Liver (tissue), 8 donors: ENCODE measurements at regions not wholly inside any gene's neighbourhood (a gene's known extent, or its start where the extent isn't known, plus 50 kb on each side); places are given as distances from the start of the nearest gene placed in this dataset.

Experiments
- DNase-seq: peaks from one replicate; pipeline ENCODE4 v3.0.0-alpha.2; 2017; ENCODE audit warnings: low spot score
- H3K27ac ChIP-seq, 2 donors: one replicate each; pipeline ENCODE4 v1.7.0; 2013; ENCODE audit warnings: inconsistent platforms in 2 of 2, low read length in 2 of 2, control low read depth in 1 of 2, low read depth in 1 of 2, mild to moderate bottlenecking in 1 of 2
- H3K27me3 ChIP-seq, 4 donors: one replicate each; pipeline versions ENCODE4 v1.6.1 to v1.7.0; 2013; ENCODE audit warnings: low read length in 3 of 4, inconsistent platforms in 1 of 4, mild to moderate bottlenecking in 1 of 4, moderate library complexity in 1 of 4; ENCODE audit not compliant: control insufficient read depth in 4 of 4, insufficient read depth in 4 of 4
- H3K36me3 ChIP-seq, 4 donors: one replicate each; pipeline versions ENCODE4 v1.6.1 to v1.7.0; 2013; ENCODE audit warnings: low read length in 3 of 4, mild to moderate bottlenecking in 3 of 4, low read depth in 1 of 4, moderate library complexity in 1 of 4; ENCODE audit not compliant: control insufficient read depth in 4 of 4, insufficient read depth in 3 of 4
- H3K4me1 ChIP-seq, 4 donors: one replicate each; pipeline versions ENCODE4 v1.6.1 to v1.7.0; 2013; ENCODE audit warnings: low read length in 3 of 4, mild to moderate bottlenecking in 3 of 4, moderate library complexity in 1 of 4; ENCODE audit not compliant: control insufficient read depth in 4 of 4, insufficient read depth in 4 of 4
- H3K4me3 ChIP-seq, 3 donors: one replicate each; pipeline versions ENCODE4 v1.6.1 to v1.7.0; 2013; ENCODE audit warnings: low read length in 3 of 3, control low read depth in 1 of 3, low read depth in 1 of 3, mild to moderate bottlenecking in 1 of 3
- H3K9ac ChIP-seq, 2 donors: one replicate each; pipeline ENCODE4 v1.7.0; 2013; ENCODE audit warnings: low read length in 2 of 2, mild to moderate bottlenecking in 2 of 2, moderate library complexity in 2 of 2, control low read depth in 1 of 2, low read depth in 1 of 2
- H3K9me3 ChIP-seq, 4 donors: one replicate each; pipeline versions ENCODE4 v1.6.1 to v1.7.0; 2013; ENCODE audit warnings: low read length in 3 of 4; ENCODE audit not compliant: control insufficient read depth in 4 of 4
- CTCF ChIP-seq: fragments of 150-350 bp; IDR thresholded peaks from 2 replicates; pipeline ENCODE4 v1.5.1; 2017; ENCODE audit warnings: improper control_type of control experiment, low read depth, low read length; ENCODE audit not compliant: missing input control
- EGR1 ChIP-seq, 2 donors: IDR thresholded peaks; 2 replicates each; pipeline ENCODE4 v1.6.1; 2016 to 2018; ENCODE audit warnings: antibody characterized with exemption in 2 of 2, low read depth in 2 of 2
- FOXA1 ChIP-seq: IDR thresholded peaks from 2 replicates; pipeline ENCODE4 v1.6.1; 2016; ENCODE audit warnings: antibody characterized with exemption
- FOXA2 ChIP-seq: IDR thresholded peaks from 2 replicates; pipeline ENCODE4 v1.6.1; 2016; ENCODE audit warnings: antibody characterized with exemption
- GABPA ChIP-seq, 2 donors: IDR thresholded peaks in 1 of 2; conservative IDR thresholded peaks in 1 of 2; 2 replicates each; pipeline ENCODE4 v1.6.1; 2016; ENCODE audit warnings: antibody characterized with exemption in 2 of 2, mild to moderate bottlenecking in 1 of 2, moderate library complexity in 1 of 2
- HNF4A ChIP-seq, 2 donors: conservative IDR thresholded peaks; 2 replicates each; pipeline ENCODE4 v1.6.1; 2016; ENCODE audit warnings: antibody characterized with exemption in 2 of 2, mild to moderate bottlenecking in 2 of 2
- HNF4G ChIP-seq: IDR thresholded peaks from 2 replicates; pipeline ENCODE4 v1.6.1; 2016; ENCODE audit warnings: antibody characterized with exemption
- JUND ChIP-seq, 2 donors: IDR thresholded peaks; 2 replicates each; pipeline ENCODE4 v1.6.1; 2016; ENCODE audit warnings: antibody characterized with exemption in 2 of 2
- MAX ChIP-seq: IDR thresholded peaks from 2 replicates; pipeline ENCODE4 v1.6.1; 2016; ENCODE audit warnings: antibody characterized with exemption
- NR2F2 ChIP-seq: IDR thresholded peaks from 2 replicates; pipeline ENCODE4 v1.6.1; 2016; ENCODE audit warnings: antibody characterized with exemption
- RAD21 ChIP-seq, 2 donors: IDR thresholded peaks; 2 replicates each; pipeline ENCODE4 v1.6.1; 2016; ENCODE audit warnings: antibody characterized with exemption in 2 of 2, mild to moderate bottlenecking in 2 of 2
- RXRA ChIP-seq, 2 donors: IDR thresholded peaks; 2 replicates each; pipeline ENCODE4 v1.6.1; 2017 to 2018; ENCODE audit warnings: antibody characterized with exemption in 2 of 2, mild to moderate bottlenecking in 1 of 2
- SP1 ChIP-seq: IDR thresholded peaks from 2 replicates; pipeline ENCODE4 v1.6.1; 2018; ENCODE audit warnings: antibody characterized with exemption, mild to moderate bottlenecking
- TAF1 ChIP-seq: conservative IDR thresholded peaks from 2 replicates; pipeline ENCODE4 v1.6.1; 2016; ENCODE audit warnings: antibody characterized with exemption, mild to moderate bottlenecking
- YY1 ChIP-seq: IDR thresholded peaks from 2 replicates; pipeline ENCODE4 v1.6.1; 2016; ENCODE audit warnings: antibody characterized with exemption, mild to moderate bottlenecking
- WGBS: extraction: QIAGEN DNeasy Blood & Tissue Kit; methylation state at CpG from one replicate; pipeline ENCODE4 v1.1.7; 2013; 5-methylcytosine and 5-hydroxymethylcytosine counted together
- TF ChIP-seq, protein P1 (sequence below): IDR thresholded peaks from 2 replicates; pipeline ENCODE4 v1.6.1; 2016; ENCODE audit warnings: antibody characterized with exemption, mild to moderate bottlenecking
- TF ChIP-seq, protein P2 (sequence below): IDR thresholded peaks from 2 replicates; pipeline ENCODE4 v1.6.1; 2016; ENCODE audit warnings: antibody characterized with exemption
- TF ChIP-seq, protein P3 (sequence below): IDR thresholded peaks from 2 replicates; pipeline ENCODE4 v1.6.1; 2016; ENCODE audit warnings: antibody characterized with exemption
- donor health status: healthy.
- donor health status: healthy.
- donor health status: healthy.
- donor health status: healthy.
- donor health status: healthy.

- Histone ChIP-seq H3K4me3 (no peak overlapping the region), H3K9ac (no peak overlapping the region), H3K9me3 (peaks cover 0 to 2% (median 0%) of the 10 kb centered on the region in 4 donors), H3K27ac (no peak overlapping the region), H3K4me1 (no peaks in the 10 kb centered on the region), H3K36me3 (no peaks in the 10 kb centered on the region), H3K27me3 (no peaks in the 10 kb centered on the region)
- TF ChIP-seq, protein P1, sequence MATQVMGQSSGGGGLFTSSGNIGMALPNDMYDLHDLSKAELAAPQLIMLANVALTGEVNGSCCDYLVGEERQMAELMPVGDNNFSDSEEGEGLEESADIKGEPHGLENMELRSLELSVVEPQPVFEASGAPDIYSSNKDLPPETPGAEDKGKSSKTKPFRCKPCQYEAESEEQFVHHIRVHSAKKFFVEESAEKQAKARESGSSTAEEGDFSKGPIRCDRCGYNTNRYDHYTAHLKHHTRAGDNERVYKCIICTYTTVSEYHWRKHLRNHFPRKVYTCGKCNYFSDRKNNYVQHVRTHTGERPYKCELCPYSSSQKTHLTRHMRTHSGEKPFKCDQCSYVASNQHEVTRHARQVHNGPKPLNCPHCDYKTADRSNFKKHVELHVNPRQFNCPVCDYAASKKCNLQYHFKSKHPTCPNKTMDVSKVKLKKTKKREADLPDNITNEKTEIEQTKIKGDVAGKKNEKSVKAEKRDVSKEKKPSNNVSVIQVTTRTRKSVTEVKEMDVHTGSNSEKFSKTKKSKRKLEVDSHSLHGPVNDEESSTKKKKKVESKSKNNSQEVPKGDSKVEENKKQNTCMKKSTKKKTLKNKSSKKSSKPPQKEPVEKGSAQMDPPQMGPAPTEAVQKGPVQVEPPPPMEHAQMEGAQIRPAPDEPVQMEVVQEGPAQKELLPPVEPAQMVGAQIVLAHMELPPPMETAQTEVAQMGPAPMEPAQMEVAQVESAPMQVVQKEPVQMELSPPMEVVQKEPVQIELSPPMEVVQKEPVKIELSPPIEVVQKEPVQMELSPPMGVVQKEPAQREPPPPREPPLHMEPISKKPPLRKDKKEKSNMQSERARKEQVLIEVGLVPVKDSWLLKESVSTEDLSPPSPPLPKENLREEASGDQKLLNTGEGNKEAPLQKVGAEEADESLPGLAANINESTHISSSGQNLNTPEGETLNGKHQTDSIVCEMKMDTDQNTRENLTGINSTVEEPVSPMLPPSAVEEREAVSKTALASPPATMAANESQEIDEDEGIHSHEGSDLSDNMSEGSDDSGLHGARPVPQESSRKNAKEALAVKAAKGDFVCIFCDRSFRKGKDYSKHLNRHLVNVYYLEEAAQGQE: no peak
- TF ChIP-seq YY1: no peak
- no peak for TF ChIP-seq HNF4A (conservative IDR thresholded peaks at IDR 0.05)
- no peak for TF ChIP-seq JUND (IDR thresholded peaks at IDR 0.05)
- no peak for TF ChIP-seq NR2F2
- no peak for TF ChIP-seq TAF1
- no peak for TF ChIP-seq FOXA2
- TF ChIP-seq FOXA1: no peak
- TF ChIP-seq, protein P2, sequence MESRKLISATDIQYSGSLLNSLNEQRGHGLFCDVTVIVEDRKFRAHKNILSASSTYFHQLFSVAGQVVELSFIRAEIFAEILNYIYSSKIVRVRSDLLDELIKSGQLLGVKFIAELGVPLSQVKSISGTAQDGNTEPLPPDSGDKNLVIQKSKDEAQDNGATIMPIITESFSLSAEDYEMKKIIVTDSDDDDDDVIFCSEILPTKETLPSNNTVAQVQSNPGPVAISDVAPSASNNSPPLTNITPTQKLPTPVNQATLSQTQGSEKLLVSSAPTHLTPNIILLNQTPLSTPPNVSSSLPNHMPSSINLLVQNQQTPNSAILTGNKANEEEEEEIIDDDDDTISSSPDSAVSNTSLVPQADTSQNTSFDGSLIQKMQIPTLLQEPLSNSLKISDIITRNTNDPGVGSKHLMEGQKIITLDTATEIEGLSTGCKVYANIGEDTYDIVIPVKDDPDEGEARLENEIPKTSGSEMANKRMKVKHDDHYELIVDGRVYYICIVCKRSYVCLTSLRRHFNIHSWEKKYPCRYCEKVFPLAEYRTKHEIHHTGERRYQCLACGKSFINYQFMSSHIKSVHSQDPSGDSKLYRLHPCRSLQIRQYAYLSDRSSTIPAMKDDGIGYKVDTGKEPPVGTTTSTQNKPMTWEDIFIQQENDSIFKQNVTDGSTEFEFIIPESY: no peak
- TF ChIP-seq RAD21 (IDR thresholded peaks at IDR 0.05): no peak
- TF ChIP-seq RXRA (IDR thresholded peaks at IDR 0.05): no peak
- TF ChIP-seq HNF4G: no peak
- no peak for TF ChIP-seq GABPA (IDR thresholded peaks at IDR 0.05 in 1 of 2, conservative IDR thresholded peaks at IDR 0.05 in 1 of 2)
- TF ChIP-seq, protein P3, sequence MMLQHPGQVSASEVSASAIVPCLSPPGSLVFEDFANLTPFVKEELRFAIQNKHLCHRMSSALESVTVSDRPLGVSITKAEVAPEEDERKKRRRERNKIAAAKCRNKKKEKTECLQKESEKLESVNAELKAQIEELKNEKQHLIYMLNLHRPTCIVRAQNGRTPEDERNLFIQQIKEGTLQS: no peak
- no peak for TF ChIP-seq CTCF
- no peak for TF ChIP-seq SP1
- TF ChIP-seq MAX: no peak
- TF ChIP-seq EGR1 (IDR thresholded peaks at IDR 0.05; ENCODE audit: low read depth in 2 of 2): no peak
- no peak for DNase-seq
- WGBS: 88% methylated on average over 4 of the region's 4 CpGs
Measured at GRCh38 chr1:218634212-218634611, 289.1 kb downstream of the TGFB2 start.
